A673 (cell line): ENCODE measurements at regions not wholly inside any gene's neighbourhood (a gene's known extent, or its start where the extent isn't known, plus 50 kb on each side); places are given as distances from the start of the nearest gene placed in this dataset.

Experiments used
- BruUV-seq: library from RNA; stranded (reverse); fragments of 400-500 nt; replicated peaks from 2 replicates; lab custom pipeline; 2021; lab: Mats Ljungman, UMichigan
- CTCF ChIA-PET: fragments of 300-600 bp; sonication (Branson Sonifier 250); formaldehyde crosslinking; loops from one replicate; lab custom pipeline; 2022; ENCODE audit warnings: antibody characterized with exemption; lab: Charles Lee
- POLR2A ChIA-PET: fragments of 300-600 bp; sonication (Branson Sonifier 250); formaldehyde crosslinking; loops from one replicate; lab custom pipeline; 2022; ENCODE audit warnings: antibody characterized with exemption; ENCODE audit not compliant: low non-redundant PET; lab: Charles Lee
- DNase-seq: peaks from one replicate; pipeline ENCODE4 v3.0.0-alpha.2; 2015; ENCODE audit warnings: low spot score
- H3K27ac ChIP-seq: fragments of 200-600 bp; sonication (generic); 2 replicates; pipeline ENCODE4 v1.5.1; 2016; ENCODE audit warnings: mixed run types, low read depth, mild to moderate bottlenecking, mixed read lengths, antibody characterized with exemption, low read length; ENCODE audit not compliant: poor library complexity, severe bottlenecking
- H3K27me3 ChIP-seq: fragments of 200-600 bp; sonication (generic); replicated peaks from 2 replicates; pipeline ENCODE4 v1.6.1; 2017; ENCODE audit warnings: mixed run types, low read depth, mild to moderate bottlenecking, mixed read lengths, antibody characterized with exemption, low read length; ENCODE audit not compliant: insufficient read depth, poor library complexity
- H3K36me3 ChIP-seq: fragments of 200-600 bp; sonication (generic); 2 replicates; pipeline ENCODE4 v1.6.1; 2016; ENCODE audit warnings: mixed run types, mild to moderate bottlenecking, mixed read lengths, antibody characterized with exemption, low read length; ENCODE audit not compliant: insufficient read depth, poor library complexity, severe bottlenecking
- H3K4me1 ChIP-seq: fragments of 200-600 bp; sonication (generic); 2 replicates; pipeline ENCODE4 v1.6.1; 2017; ENCODE audit warnings: mixed run types, mild to moderate bottlenecking, mixed read lengths, antibody characterized with exemption, low read length; ENCODE audit not compliant: insufficient read depth, poor library complexity, severe bottlenecking
- H3K4me3 ChIP-seq: fragments of 200-600 bp; sonication (generic); 2 replicates; pipeline ENCODE4 v1.5.1; 2016; ENCODE audit warnings: low read depth, mixed run types, mild to moderate bottlenecking, mixed read lengths, low read length; ENCODE audit not compliant: poor library complexity, severe bottlenecking
- H3K9me3 ChIP-seq: fragments of 200-600 bp; sonication (generic); 2 replicates; pipeline ENCODE4 v1.6.1; 2016; ENCODE audit warnings: mixed run types, low read depth, mild to moderate bottlenecking, mixed read lengths, antibody characterized with exemption, low read length; ENCODE audit not compliant: poor library complexity, severe bottlenecking
- EZH2 ChIP-seq: fragments of 200-600 bp; sonication (generic); IDR thresholded peaks from 2 replicates; pipeline ENCODE4 v1.6.1; 2017; ENCODE audit warnings: borderline replicate concordance, low read depth, mild to moderate bottlenecking, mixed read lengths, antibody characterized with exemption, low read length; ENCODE audit not compliant: poor library complexity, severe bottlenecking
- intact Hi-C: fragments of 100-400 bp; cut with micrococcal nuclease; formaldehyde crosslinking; loops from one replicate; pipeline ENCODE4 v1.10.0; 2022; ENCODE audit not compliant: unreplicated experiment
- TF ChIP-seq, protein P1 (sequence below): fragments of 300-800, 200-600 bp; sonication (generic); conservative IDR thresholded peaks from 2 replicates; pipeline ENCODE4 v1.5.1; 2017; ENCODE audit warnings: low read depth, mild to moderate bottlenecking, antibody characterized with exemption, low read length, moderate library complexity, mixed read lengths

DNA sequence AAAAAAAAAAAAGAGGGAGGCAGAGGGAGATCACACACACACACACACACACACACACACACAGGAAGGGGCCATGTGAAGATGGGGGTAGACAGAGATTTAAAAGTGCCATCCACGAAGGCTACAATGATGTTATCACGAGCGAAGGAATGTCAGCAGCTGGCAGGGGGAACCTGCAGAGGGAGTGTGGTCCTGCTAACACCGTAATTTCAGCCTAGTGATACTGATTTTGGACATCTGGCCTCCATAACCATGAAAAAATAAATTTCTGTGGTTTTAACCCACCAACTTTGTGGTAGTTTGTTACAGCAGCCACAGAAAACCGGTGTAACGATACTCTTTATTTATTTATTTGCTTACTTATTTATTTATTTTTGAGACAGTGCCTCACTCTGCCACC lies 76.0 kb downstream of the TMCO5A start:
- Histone ChIP-seq H3K9me3 (no peaks in the 10 kb centered on the region), H3K4me3 (no peak overlapping the region), H3K4me1 (no peaks in the 10 kb centered on the region), H3K27me3 (no peaks in the 10 kb centered on the region), H3K27ac (no peak overlapping the region), H3K36me3 (no peaks in the 10 kb centered on the region)
- no peak for TF ChIP-seq EZH2
- TF ChIP-seq, protein P1, sequence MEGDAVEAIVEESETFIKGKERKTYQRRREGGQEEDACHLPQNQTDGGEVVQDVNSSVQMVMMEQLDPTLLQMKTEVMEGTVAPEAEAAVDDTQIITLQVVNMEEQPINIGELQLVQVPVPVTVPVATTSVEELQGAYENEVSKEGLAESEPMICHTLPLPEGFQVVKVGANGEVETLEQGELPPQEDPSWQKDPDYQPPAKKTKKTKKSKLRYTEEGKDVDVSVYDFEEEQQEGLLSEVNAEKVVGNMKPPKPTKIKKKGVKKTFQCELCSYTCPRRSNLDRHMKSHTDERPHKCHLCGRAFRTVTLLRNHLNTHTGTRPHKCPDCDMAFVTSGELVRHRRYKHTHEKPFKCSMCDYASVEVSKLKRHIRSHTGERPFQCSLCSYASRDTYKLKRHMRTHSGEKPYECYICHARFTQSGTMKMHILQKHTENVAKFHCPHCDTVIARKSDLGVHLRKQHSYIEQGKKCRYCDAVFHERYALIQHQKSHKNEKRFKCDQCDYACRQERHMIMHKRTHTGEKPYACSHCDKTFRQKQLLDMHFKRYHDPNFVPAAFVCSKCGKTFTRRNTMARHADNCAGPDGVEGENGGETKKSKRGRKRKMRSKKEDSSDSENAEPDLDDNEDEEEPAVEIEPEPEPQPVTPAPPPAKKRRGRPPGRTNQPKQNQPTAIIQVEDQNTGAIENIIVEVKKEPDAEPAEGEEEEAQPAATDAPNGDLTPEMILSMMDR, result no peak
- BruUV-seq, result no TSS peak
- DNase-seq, result no peak
- CTCF ChIA-PET, result no interaction called here
- POLR2A ChIA-PET, result no interaction called here
- intact Hi-C loops, result no loop called here

DNA sequence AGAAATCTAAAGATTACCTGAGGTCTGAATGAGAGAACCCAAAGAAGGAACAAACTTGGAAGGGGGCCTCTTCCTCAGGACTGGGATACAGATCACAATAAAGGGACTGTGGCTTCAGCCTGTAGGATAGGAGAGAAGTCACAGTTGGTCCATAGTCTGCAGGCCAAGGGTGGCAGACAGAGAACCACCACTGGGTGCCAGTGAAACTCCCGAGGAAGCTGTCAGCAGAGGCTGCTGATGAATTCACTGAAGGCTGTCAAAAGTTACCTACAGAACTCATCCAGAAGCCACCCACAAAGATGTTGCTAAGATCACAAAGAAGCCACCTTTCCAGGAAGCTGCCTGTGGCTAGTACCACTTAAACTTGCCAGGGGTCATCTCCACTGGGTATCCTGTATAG lies 78.5 kb downstream of the TMCO5A start:
- no peak for DNase-seq
- H3K27me3 ChIP-seq, result no peaks in the 10 kb centered on the region
- no TSS peak for BruUV-seq
- intact Hi-C loops, result no loop called here
- no peaks in the 10 kb centered on the region for H3K4me1 ChIP-seq
- no peaks in the 10 kb centered on the region for H3K36me3 ChIP-seq
- no peak overlapping the region for H3K27ac ChIP-seq
- POLR2A ChIA-PET, result no interaction called here
- H3K9me3 ChIP-seq, result no peaks in the 10 kb centered on the region
- CTCF ChIA-PET, result interaction anchor here (1.0 kb wide), 1 partner anchor 340 kb away, joined by 4 read pairs; no protein-coding TSS in a partner anchor
- no peak for TF ChIP-seq EZH2
- TF ChIP-seq, protein P1, result no peak
- H3K4me3 ChIP-seq, result no peak overlapping the region

DNA sequence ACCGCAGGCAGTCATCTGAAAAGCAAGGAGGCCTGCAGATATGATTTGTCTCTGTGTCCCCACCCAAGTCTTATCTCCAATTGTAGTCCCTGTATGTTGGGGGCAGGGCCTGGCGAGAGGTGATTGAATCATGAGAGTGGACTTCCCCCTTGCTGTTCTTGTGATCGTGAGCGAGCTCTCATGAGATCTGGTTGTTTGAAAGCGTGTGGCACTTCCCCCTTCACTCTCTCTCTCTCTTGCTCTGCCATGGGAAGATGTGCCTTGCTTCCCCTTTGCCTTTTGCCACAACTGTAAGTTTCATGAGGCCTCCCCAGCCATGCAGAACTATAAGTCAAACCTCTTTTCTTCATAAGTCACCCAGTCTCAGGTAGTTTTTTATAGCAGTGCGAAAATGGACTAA lies 83.3 kb downstream of the TMCO5A start:
- no peaks in the 10 kb centered on the region for H3K36me3 ChIP-seq
- no peak overlapping the region for H3K4me3 ChIP-seq
- ChIA-PET CTCF (no interaction called here), POLR2A (no interaction called here)
- H3K4me1 ChIP-seq, result no peaks in the 10 kb centered on the region
- intact Hi-C loops, result no loop called here
- no peaks in the 10 kb centered on the region for H3K27me3 ChIP-seq
- DNase-seq, result no peak
- TF ChIP-seq, protein P1, result no peak
- TF ChIP-seq EZH2, result no peak
- BruUV-seq, result no TSS peak
- H3K9me3 ChIP-seq, result no peaks in the 10 kb centered on the region
- no peak overlapping the region for H3K27ac ChIP-seq
